Psoas muscle (tissue), 7 donors: ENCODE measurements at regions not wholly inside any gene's neighbourhood (a gene's known extent, or its start where the extent isn't known, plus 50 kb on each side); places are given as distances from the start of the nearest gene placed in this dataset.
A peak's percentile ranks its signal among the peaks of the same experiment; 100 is the strongest.
"Not testable (repeated sequence)": the region's sequence is repeated elsewhere in the genome, so short reads cannot be mapped to it uniquely, and the experiment has no call there.

Source experiments
- ATAC-seq, 4 donors: fragments of 200-7000 bp; cut with Tn5 transposase; one replicate each; pipeline ENCODE4 v1.9.1; 2020; ENCODE audit warnings: moderate library complexity in 3 of 4, mild to moderate bottlenecking in 2 of 4
- DNase-seq, 2 donors: peaks; one replicate each; pipeline ENCODE4 v3.0.0-alpha.2; 2020
- H3K27ac ChIP-seq: fragments of 200-600 bp; one replicate; pipeline ENCODE4 v1.8.0; 2022
- H3K27me3 ChIP-seq, 3 donors: fragments of 200-600 bp in 1 of 3; one replicate each; pipeline versions ENCODE4 v1.6.1 to v1.8.0; 2013 to 2022; ENCODE audit warnings: low read length in 2 of 3, mild to moderate bottlenecking in 2 of 3, moderate library complexity in 1 of 3; ENCODE audit not compliant: insufficient read depth in 3 of 3
- H3K36me3 ChIP-seq, 2 donors: fragments of 200-600 bp in 1 of 2; one replicate each; pipeline versions ENCODE4 v1.6.1 to v1.8.0; 2013 to 2022; ENCODE audit warnings: low read depth in 1 of 2, mild to moderate bottlenecking in 1 of 2, moderate library complexity in 1 of 2; ENCODE audit not compliant: insufficient read depth in 1 of 2
- H3K4me1 ChIP-seq: fragments of 200-600 bp; one replicate; pipeline ENCODE4 v1.8.0; 2022
- H3K4me3 ChIP-seq: fragments of 200-600 bp; one replicate; pipeline ENCODE4 v1.8.0; 2022; ENCODE audit warnings: mild to moderate bottlenecking
- H3K9me3 ChIP-seq: fragments of 200-600 bp; one replicate; pipeline ENCODE4 v1.8.0; 2022
- CTCF ChIP-seq: fragments of 200-600 bp; IDR thresholded peaks from one replicate; pipeline ENCODE4 v1.8.0; 2022; ENCODE audit warnings: antibody characterized with exemption
- WGBS, 3 donors: extraction: QIAGEN DNeasy Blood & Tissue Kit; methylation state at CpG; one replicate each; pipeline versions ENCODE4 v1.1.6 to v1.1.7; 2013; 5-methylcytosine and 5-hydroxymethylcytosine counted together
- intact Hi-C, 2 donors: fragments of 100-400 bp; cut with DNase I; formaldehyde crosslinking; loops; one replicate each; pipeline versions ENCODE4 v1.11.0 to v1.14.2; 2022
- donor health status: healthy with polysubstance abuse.
- donor health status: DM: no; HTN: no; CAD: no; lungs with moderate emphysema.
- donor health status: Bipolar disorder and iron deficiency.
- donor health status: healthy.
- donor health status: DM: yes; HTN: yes; CAD: no.
- donor health status: DM: no; HTN: no; CAD: no.
- donor health status: DM: yes; HTN: yes; CAD: no.

- DNase-seq = no peak
- WGBS, 3 donors = 8 to 35% (median 20%) methylated on average over 1 of the region's 1 CpG
- H3K27ac ChIP-seq = no peak overlapping the region
These were observed 83.2 kb upstream of the TNRC6B start for GRCh38 chr22:40094485-40094884.

GRCh38 chr22:40099887-40100286, 77.8 kb upstream of the TNRC6B start:
- intact Hi-C loops, DNase-seq, ATAC-seq, H3K36me3 ChIP-seq, H3K27me3 ChIP-seq, H3K9me3 ChIP-seq, H3K4me3 ChIP-seq: not testable (repeated sequence)
- 95 to 99% (median 98%) methylated on average over 7 of the region's 7 CpGs for WGBS, 3 donors
- H3K27ac ChIP-seq = peak overlapping the region; percentile 91
- peaks cover 23% of the 10 kb centered on the region for H3K4me1 ChIP-seq

More at GRCh38 chr22:40094485-40094884, 83.2 kb upstream of the TNRC6B start:
- H3K27me3 ChIP-seq = no peaks in the 10 kb centered on the region
- no peak for TF ChIP-seq CTCF
- H3K9me3 ChIP-seq = no peaks in the 10 kb centered on the region
- ATAC-seq = no peak
- H3K36me3 ChIP-seq = no peaks in the 10 kb centered on the region
- intact Hi-C loops = loop anchor here in 1 of 2 donors (5.0 kb wide), 1 partner anchor 37 kb away; no protein-coding TSS in a partner anchor
- peaks cover 32% of the 10 kb centered on the region for H3K4me1 ChIP-seq
- H3K4me3 ChIP-seq = peak overlapping the region; percentile 8

- Histone ChIP-seq H3K4me3 (no peak overlapping the region), H3K9me3 (no peaks in the 10 kb centered on the region), H3K4me1 (peaks cover 39% of the 10 kb centered on the region), H3K27me3 (no peaks in the 10 kb centered on the region), H3K36me3 (no peaks in the 10 kb centered on the region), H3K27ac (no peak overlapping the region)
- no peak for TF ChIP-seq CTCF
- WGBS, 3 donors = 95 to 98% (median 97%) methylated on average over 3 of the region's 3 CpGs
- intact Hi-C loops = no loop called here
- DNase-seq (no peak), ATAC-seq (no peak)
These were observed 72.0 kb upstream of the TNRC6B start for GRCh38 chr22:40105755-40106154.

GRCh38 chr22:40107244-40107643, 70.5 kb upstream of the TNRC6B start:
- Histone ChIP-seq H3K4me1 (peaks cover 48% of the 10 kb centered on the region), H3K27me3 (no peaks in the 10 kb centered on the region), H3K36me3 (no peaks in the 10 kb centered on the region), H3K4me3 (peak overlapping the region; percentile 50), H3K9me3 (no peaks in the 10 kb centered on the region), H3K27ac (peak overlapping the region; percentile 79)
- ATAC-seq = no peak
- intact Hi-C loops = no loop called here
- 7 to 17% (median 10%) methylated on average over 1 of the region's 1 CpG for WGBS, 3 donors
- no peak for DNase-seq
- TF ChIP-seq CTCF = no peak

- DNase-seq (no peak), ATAC-seq (peak; percentile 74 to 91 (median 86))
- H3K36me3 ChIP-seq = no peaks in the 10 kb centered on the region
- H3K27ac ChIP-seq = peak overlapping the region; percentile 79
- peaks cover 46% of the 10 kb centered on the region for H3K4me1 ChIP-seq
- H3K27me3 ChIP-seq = no peaks in the 10 kb centered on the region
- no peak for TF ChIP-seq CTCF
- peak overlapping the region; percentile 50 for H3K4me3 ChIP-seq
- WGBS, 3 donors = 10 to 21% (median 14%) methylated on average over 6 of the region's 6 CpGs
- intact Hi-C loops = no loop called here
- no peaks in the 10 kb centered on the region for H3K9me3 ChIP-seq
These were observed 69.8 kb upstream of the TNRC6B start for GRCh38 chr22:40107851-40108378.
